Rectal smooth muscle tissue (tissue), 1 donor: ENCODE measurements at regions not wholly inside any gene's neighbourhood (a gene's known extent, or its start where the extent isn't known, plus 50 kb on each side); places are given as distances from the start of the nearest gene placed in this dataset.

Source experiments
- H3K27ac ChIP-seq: one replicate; pipeline ENCODE4 v1.7.0; 2013; ENCODE audit warnings: low read depth, low read length, inconsistent platforms
- H3K27me3 ChIP-seq: one replicate; pipeline ENCODE4 v1.7.0; 2013; ENCODE audit warnings: low read length; ENCODE audit not compliant: control insufficient read depth, insufficient read depth
- H3K36me3 ChIP-seq: one replicate; pipeline ENCODE4 v1.7.0; 2013; ENCODE audit warnings: low read length; ENCODE audit not compliant: control insufficient read depth, insufficient read depth
- H3K4me1 ChIP-seq: one replicate; pipeline ENCODE4 v1.7.0; 2013; ENCODE audit warnings: low read length; ENCODE audit not compliant: control insufficient read depth, insufficient read depth
- H3K4me3 ChIP-seq: one replicate; pipeline ENCODE4 v1.7.0; 2013; ENCODE audit warnings: low read length
- H3K9ac ChIP-seq: one replicate; pipeline ENCODE4 v1.7.0; 2013; ENCODE audit warnings: low read length

DNA sequence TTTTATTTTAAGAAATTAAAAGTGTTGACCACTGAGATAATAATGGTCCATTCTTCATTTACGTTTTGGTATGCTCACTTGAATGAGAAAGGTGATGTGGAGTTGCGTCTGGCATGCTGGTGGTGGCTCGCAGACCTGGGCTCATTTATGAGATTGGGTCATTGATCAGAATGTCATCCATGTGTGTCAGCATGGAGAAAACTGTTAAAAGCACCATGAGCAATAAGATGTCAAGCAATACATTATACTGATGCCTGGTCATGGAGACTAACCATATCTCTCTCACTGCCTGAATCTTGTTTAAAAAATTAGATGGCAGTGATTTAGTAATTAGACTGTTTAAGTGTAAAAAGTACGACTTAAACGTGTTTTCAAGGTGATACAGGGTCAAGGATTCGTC is 503.4 kb upstream of the SEMA6D start:
- Histone ChIP-seq H3K27me3 (no peaks in the 10 kb centered on the region), H3K9ac (no peak overlapping the region), H3K27ac (no peak overlapping the region), H3K36me3 (no peaks in the 10 kb centered on the region), H3K4me3 (no peak overlapping the region), H3K4me1 (no peaks in the 10 kb centered on the region)

DNA sequence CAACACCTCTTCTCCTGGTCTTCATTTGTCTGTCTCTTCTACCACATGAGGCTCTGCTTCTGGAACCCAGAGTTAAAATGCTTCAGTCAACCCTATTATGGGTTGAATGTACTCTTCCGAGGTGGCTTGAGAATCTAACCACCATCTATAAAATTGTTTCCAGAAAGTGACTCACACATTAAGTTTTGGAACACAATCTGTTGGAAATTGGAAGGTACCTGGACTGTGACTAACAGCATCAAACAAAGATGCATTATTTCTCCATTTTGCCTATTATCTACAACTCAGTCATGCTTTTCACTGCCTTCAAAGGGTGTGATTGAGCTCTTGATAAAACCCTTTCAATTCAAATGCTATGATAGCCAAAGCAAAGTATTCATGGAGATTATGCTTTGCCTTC is 499.0 kb upstream of the SEMA6D start:
- H3K4me3 ChIP-seq, result no peak overlapping the region
- H3K27ac ChIP-seq, result no peak overlapping the region
- H3K36me3 ChIP-seq, result no peaks in the 10 kb centered on the region
- no peak overlapping the region for H3K9ac ChIP-seq
- H3K27me3 ChIP-seq, result no peaks in the 10 kb centered on the region
- H3K4me1 ChIP-seq, result no peaks in the 10 kb centered on the region

DNA sequence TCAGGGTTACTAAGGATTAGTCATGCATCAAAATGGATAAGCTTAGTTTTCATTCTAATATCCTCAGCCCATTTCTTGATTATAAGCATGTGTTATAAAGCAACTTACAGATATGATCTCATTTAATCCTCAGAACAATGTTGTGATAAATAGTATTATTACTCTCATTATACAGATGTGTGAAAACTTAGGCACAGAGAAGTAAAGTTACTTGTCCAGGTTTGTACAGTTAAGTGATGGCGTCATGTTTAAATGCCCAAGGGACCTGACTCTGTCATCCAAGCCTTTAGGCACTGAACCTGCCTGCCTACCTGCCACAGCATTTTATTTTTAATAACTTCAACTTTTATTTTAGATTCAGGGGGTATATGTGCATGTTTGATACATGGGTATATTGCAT is 472.9 kb upstream of the SEMA6D start:
- Histone ChIP-seq H3K36me3 (no peaks in the 10 kb centered on the region), H3K4me1 (no peaks in the 10 kb centered on the region), H3K4me3 (no peak overlapping the region), H3K9ac (no peak overlapping the region), H3K27me3 (no peaks in the 10 kb centered on the region), H3K27ac (no peak overlapping the region)

DNA sequence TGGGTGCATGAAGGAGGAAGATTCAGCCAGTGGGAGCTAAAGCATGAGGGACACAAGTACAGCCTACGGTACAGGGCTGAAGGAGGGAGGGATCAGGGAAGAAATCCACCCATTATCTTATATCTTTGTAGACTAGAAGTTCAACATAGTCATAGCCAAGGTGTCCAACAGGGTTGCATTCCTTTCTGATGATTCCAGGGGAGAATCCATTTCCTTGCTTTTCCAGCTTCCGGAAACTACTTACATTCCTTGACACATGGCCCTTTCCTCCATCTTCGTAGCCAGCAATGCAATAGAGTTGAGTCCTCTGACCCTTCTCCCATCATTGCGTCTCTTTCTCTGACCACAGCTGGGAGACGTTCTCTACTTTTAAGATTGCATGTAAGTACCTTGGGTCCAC is 471.0 kb upstream of the SEMA6D start:
- Histone ChIP-seq H3K9ac (no peak overlapping the region), H3K36me3 (no peaks in the 10 kb centered on the region), H3K4me1 (no peaks in the 10 kb centered on the region)

DNA sequence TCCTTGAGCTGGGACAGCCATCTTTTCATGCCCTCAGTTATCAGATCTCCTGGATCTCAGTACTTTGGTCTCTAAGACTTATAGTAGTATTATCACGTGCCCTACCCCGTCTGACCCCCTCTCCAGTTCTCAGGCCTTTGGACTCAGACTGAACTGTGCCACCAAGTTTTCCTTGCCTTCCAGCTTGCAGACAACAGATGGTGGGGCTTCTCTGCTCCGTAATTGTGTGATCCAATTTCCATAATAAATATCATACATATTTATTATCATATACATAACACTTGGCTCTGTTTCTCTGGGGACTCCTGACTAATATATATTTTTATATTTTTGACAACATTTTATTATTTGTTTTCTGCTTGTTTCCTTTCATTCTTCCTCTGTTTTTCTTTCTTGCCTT is 458.8 kb upstream of the SEMA6D start:
- Histone ChIP-seq H3K9ac (no peak overlapping the region), H3K27ac (no peak overlapping the region), H3K4me3 (no peak overlapping the region), H3K36me3 (no peaks in the 10 kb centered on the region), H3K4me1 (no peaks in the 10 kb centered on the region), H3K27me3 (no peaks in the 10 kb centered on the region)

More for the DNA sequence above, 471.0 kb upstream of the SEMA6D start:
- Histone ChIP-seq H3K27ac (no peak overlapping the region), H3K4me3 (no peak overlapping the region), H3K27me3 (no peaks in the 10 kb centered on the region)

DNA sequence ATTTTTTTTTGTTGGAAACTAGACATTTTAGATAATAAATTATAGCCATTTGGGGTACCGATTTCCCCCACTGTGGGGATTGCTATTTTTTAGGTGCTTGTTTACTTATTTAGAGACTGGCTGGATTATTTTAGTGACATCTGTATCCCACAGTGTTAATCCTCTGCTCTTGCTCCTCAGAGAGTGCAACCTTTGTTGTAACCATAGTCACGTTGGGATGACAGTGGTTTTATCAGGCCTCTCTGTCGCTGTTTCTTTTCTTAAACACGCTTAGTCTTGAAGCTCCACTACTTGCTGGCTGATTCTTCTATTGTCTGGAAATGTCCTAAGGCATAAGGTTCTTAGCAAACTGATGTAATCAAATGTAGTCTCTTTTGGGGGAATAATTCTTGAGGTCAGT is 451.6 kb upstream of the SEMA6D start:
- Histone ChIP-seq H3K27ac (no peak overlapping the region), H3K4me3 (no peak overlapping the region), H3K27me3 (no peaks in the 10 kb centered on the region), H3K36me3 (no peaks in the 10 kb centered on the region), H3K9ac (no peak overlapping the region), H3K4me1 (no peaks in the 10 kb centered on the region)

DNA sequence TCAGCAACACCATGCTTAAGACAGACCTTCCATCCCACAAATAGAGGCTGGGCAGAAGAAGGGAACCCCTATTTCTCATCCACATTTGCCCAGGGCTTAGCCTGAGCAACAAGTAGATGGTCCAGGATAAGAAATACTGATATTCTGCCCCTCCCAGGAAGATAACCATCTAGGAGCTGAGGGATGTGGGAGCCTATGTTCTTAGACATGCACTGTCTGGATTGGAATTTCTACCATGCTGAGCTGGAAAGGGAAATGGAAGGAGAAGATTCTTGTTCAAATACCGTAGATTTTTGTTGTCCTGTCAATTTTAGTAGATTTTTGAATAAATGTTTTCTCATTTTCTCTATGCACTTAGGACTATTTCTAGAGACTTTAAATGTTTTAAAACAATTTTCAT is 450.7 kb upstream of the SEMA6D start:
- Histone ChIP-seq H3K4me1 (no peaks in the 10 kb centered on the region), H3K9ac (no peak overlapping the region), H3K27me3 (no peaks in the 10 kb centered on the region), H3K36me3 (no peaks in the 10 kb centered on the region), H3K27ac (no peak overlapping the region), H3K4me3 (no peak overlapping the region)

DNA sequence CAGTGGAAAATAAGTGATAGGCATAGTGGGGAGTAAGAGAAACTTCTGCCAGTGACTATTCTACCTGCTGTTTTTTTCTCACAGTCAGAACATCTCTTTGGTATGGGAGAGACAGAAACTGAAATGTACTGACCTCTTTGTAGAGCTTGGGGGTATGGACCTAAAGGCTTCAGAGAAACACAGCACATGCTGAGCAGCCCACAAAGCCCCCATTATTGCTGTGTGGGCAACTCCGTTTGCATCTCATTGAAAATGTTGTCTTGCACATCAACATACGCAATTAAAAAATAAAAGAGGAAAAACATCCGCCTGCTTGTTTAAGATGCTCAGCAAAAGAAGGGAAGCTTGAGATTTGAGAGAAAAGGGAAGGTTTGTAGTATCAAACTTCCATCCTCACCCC is 443.4 kb upstream of the SEMA6D start:
- Histone ChIP-seq H3K4me1 (no peaks in the 10 kb centered on the region), H3K27ac (no peak overlapping the region), H3K27me3 (no peaks in the 10 kb centered on the region), H3K4me3 (no peak overlapping the region), H3K36me3 (no peaks in the 10 kb centered on the region), H3K9ac (no peak overlapping the region)

DNA sequence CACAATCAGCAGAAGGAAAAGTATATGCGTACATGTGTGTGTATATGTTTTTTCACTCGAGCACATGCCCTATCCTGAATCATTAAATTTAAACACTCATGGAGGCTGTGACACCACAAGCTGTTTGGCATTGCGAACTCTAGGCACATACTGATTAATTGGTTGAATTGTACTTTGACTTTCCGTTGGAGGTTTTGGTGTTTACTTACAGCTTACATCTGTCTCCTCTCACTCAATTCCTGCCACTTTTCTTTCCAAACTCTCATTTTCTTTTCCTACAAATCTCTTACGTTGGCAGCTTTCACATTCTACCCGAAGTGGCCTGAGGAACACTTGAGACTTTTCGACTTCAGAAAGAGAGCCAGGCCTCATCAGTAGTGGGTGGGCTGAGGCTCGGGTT is 434.1 kb upstream of the SEMA6D start:
- H3K4me1 ChIP-seq, result no peaks in the 10 kb centered on the region
- no peak overlapping the region for H3K27ac ChIP-seq
- H3K27me3 ChIP-seq, result no peaks in the 10 kb centered on the region

DNA sequence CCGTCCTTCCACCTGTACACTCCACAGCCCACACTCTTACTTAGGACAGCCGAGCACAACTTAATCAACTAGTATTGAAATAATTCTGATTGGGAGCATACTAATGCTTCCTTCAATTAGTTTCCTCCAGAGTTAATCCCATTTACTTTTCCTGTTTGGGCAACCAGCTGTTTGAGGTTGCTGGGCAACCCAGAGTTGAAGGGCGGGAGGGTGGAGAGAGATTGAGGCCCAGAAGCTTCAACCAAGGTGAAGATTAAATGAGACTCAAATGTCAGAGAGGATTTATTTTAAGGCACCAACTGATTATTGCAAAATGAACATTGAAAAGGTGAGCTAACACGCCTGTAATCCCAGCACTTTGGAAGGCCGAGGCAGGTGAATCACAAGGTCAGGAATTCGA is 428.5 kb upstream of the SEMA6D start:
- H3K27ac ChIP-seq, result no peak overlapping the region
- no peak overlapping the region for H3K4me3 ChIP-seq
- no peak overlapping the region for H3K9ac ChIP-seq
- H3K27me3 ChIP-seq, result no peaks in the 10 kb centered on the region
- no peaks in the 10 kb centered on the region for H3K36me3 ChIP-seq
- peaks cover 7% of the 10 kb centered on the region for H3K4me1 ChIP-seq

More for the DNA sequence above, 434.1 kb upstream of the SEMA6D start:
- Histone ChIP-seq H3K9ac (no peak overlapping the region), H3K4me3 (no peak overlapping the region), H3K36me3 (no peaks in the 10 kb centered on the region)

DNA sequence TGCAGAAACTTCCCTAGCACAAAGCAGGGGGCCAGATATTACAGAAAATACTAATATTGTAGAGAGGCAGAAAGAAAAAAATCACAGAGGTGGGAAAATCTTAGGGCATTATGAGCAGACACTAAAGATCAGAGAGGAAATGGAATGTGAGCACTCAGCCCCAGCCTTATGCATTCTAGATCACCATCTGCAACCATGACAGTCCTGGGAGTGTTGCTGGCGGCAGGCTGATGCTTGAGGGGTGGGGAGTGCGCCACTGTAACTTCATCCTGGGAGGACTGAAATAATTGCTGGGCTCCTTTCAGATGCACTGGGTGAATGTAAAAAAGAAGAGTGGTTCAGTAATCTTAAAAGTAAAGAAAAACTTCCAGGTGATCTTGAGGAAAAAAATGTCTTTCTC is 427.6 kb upstream of the SEMA6D start:
- H3K27me3 ChIP-seq, result no peaks in the 10 kb centered on the region
- no peaks in the 10 kb centered on the region for H3K36me3 ChIP-seq
- H3K4me3 ChIP-seq, result no peak overlapping the region
- H3K9ac ChIP-seq, result no peak overlapping the region
- H3K27ac ChIP-seq, result no peak overlapping the region
- H3K4me1 ChIP-seq, result peaks cover 10% of the 10 kb centered on the region

DNA sequence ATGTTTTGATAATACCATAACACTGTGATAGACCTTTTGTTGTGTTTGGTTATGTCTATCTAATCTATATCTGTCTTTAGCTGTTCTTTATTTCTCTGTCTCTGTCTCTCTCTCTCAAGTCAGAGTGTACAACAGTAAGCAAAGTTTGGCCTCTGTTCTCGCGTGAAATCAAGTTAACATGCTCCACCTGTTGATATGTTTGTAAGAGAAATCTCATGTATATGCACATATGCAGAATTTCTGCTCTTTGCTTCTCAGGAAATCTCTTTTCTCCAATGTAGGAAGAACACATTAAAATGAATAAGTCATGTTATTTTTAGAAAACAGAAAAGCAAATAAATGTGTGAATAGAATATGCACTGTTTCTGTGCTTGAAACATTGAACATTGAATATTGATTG is 425.5 kb upstream of the SEMA6D start:
- Histone ChIP-seq H3K27me3 (no peaks in the 10 kb centered on the region), H3K4me3 (no peak overlapping the region), H3K36me3 (no peaks in the 10 kb centered on the region), H3K9ac (no peak overlapping the region), H3K27ac (no peak overlapping the region), H3K4me1 (peaks cover 10% of the 10 kb centered on the region)

DNA sequence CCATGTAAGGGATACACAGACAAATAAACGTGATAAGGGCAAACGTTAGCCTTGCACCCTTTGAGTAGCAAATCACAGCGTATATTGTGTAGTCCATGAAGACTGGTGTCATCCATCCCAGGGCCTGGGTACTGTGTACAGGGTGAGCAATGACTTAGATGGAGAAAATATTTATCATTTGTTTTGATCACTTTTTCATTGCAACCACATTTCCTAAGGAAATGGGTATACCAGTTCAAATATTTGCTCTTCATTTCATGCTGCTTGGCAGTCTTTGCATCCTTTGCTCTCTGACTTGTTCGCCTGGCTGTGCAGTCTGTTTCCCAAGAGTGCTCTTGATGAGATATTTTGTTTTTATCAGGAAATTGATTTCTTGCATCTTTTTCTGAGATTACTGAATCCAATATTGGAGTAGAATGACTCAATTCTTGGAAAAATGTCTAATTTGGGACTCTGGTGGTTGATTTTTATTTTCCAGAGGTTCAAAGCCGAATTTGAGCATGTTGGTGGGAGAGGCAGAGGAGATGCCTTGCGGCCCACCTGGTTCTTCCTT is 424.6 kb upstream of the SEMA6D start:
- Histone ChIP-seq H3K4me1 (peaks cover 10% of the 10 kb centered on the region), H3K27ac (no peak overlapping the region), H3K9ac (no peak overlapping the region), H3K27me3 (no peaks in the 10 kb centered on the region), H3K36me3 (no peaks in the 10 kb centered on the region), H3K4me3 (no peak overlapping the region)
